SK-N-SH treated with all-trans-retinoic acid at 6 μM for 48 hours (cell line): ENCODE measurements at regions not wholly inside any gene's neighbourhood (a gene's known extent, or its start where the extent isn't known, plus 50 kb on each side); places are given as distances from the start of the nearest gene placed in this dataset.

Source experiments
- ATAC-seq: fragments of 200-7000 bp; cut with Tn5 transposase; 3 replicates; pipeline ENCODE4 v1.9.1; 2020; ENCODE audit warnings: mild to moderate bottlenecking, moderate library complexity
- ARNTL ChIP-seq: fragments of 450-650 bp; formaldehyde crosslinking; IDR thresholded peaks from 2 replicates; pipeline ENCODE4 v1.5.0; 2020; ENCODE audit warnings: low read depth, mild to moderate bottlenecking, moderate library complexity, borderline replicate concordance
- BACH2 ChIP-seq: fragments of 250-450 bp; sonication (Bioruptor Pico); IDR thresholded peaks from 2 replicates; pipeline ENCODE4 v1.9.0; 2021; ENCODE audit warnings: mild to moderate bottlenecking, borderline replicate concordance
- CREB5 ChIP-seq: fragments of 250-450 bp; sonication (Bioruptor Pico); IDR thresholded peaks from 2 replicates; pipeline ENCODE4 v1.5.1; 2020; ENCODE audit warnings: low read depth, mild to moderate bottlenecking, moderate library complexity
- CSDC2 ChIP-seq: fragments of 250-450 bp; sonication (Bioruptor Pico); IDR thresholded peaks from 2 replicates; pipeline ENCODE4 v1.5.0; 2020; ENCODE audit warnings: mild to moderate bottlenecking, moderate library complexity
- ESRRG ChIP-seq: fragments of 250-450 bp; sonication (Bioruptor Pico); IDR thresholded peaks from 2 replicates; pipeline ENCODE4 v1.6.1; 2021; ENCODE audit warnings: mild to moderate bottlenecking
- GLIS3 ChIP-seq: fragments of 250-450 bp; sonication (Bioruptor Pico); IDR thresholded peaks from 2 replicates; pipeline ENCODE4 v1.5.0; 2020; ENCODE audit warnings: mild to moderate bottlenecking, moderate library complexity
- ISL1 ChIP-seq: fragments of 250-450 bp; sonication (Bioruptor Pico); IDR thresholded peaks from 2 replicates; pipeline ENCODE4 v2.1.2; 2022; ENCODE audit warnings: mild to moderate bottlenecking, moderate library complexity
- POU6F1 ChIP-seq: fragments of 250-450 bp; sonication (Bioruptor Pico); IDR thresholded peaks from 2 replicates; pipeline ENCODE4 v1.8.0; 2021; ENCODE audit warnings: low read depth, mild to moderate bottlenecking, moderate library complexity, borderline replicate concordance
- PPARA ChIP-seq: fragments of 250-450 bp; sonication (Bioruptor Pico); IDR thresholded peaks from 2 replicates; pipeline ENCODE4 v1.5.0; 2020; ENCODE audit warnings: mild to moderate bottlenecking, borderline replicate concordance
- RARB ChIP-seq: fragments of 250-450 bp; sonication (Bioruptor Pico); IDR thresholded peaks from 2 replicates; pipeline ENCODE4 v1.8.0; 2021; ENCODE audit warnings: mild to moderate bottlenecking, moderate library complexity
- SNAI2 ChIP-seq: fragments of 250-450 bp; sonication (Bioruptor Pico); IDR thresholded peaks from 2 replicates; pipeline ENCODE4 v1.5.0; 2020; ENCODE audit warnings: mild to moderate bottlenecking, moderate library complexity
- TCF4 ChIP-seq: fragments of 250-450 bp; sonication (Bioruptor Pico); IDR thresholded peaks from 2 replicates; pipeline ENCODE4 v1.8.0; 2021; ENCODE audit warnings: mild to moderate bottlenecking, moderate library complexity, borderline replicate concordance
- ZC3H10 ChIP-seq: fragments of 250-450 bp; sonication (Bioruptor Pico); IDR thresholded peaks from 2 replicates; pipeline ENCODE4 v1.5.1; 2021; ENCODE audit warnings: mild to moderate bottlenecking, moderate library complexity
- ZFP3 ChIP-seq: fragments of 250-450 bp; sonication (Bioruptor Pico); IDR thresholded peaks from 2 replicates; pipeline ENCODE4 v1.5.0; 2020; ENCODE audit warnings: mild to moderate bottlenecking, moderate library complexity
- ZFP30 ChIP-seq: fragments of 450-650 bp; formaldehyde crosslinking; IDR thresholded peaks from 2 replicates; pipeline ENCODE4 v1.5.0; 2022; ENCODE audit warnings: mild to moderate bottlenecking, moderate library complexity
- ZNF70 ChIP-seq: fragments of 450-650 bp; formaldehyde crosslinking; IDR thresholded peaks from 2 replicates; pipeline ENCODE4 v1.5.0; 2020; ENCODE audit warnings: mild to moderate bottlenecking, moderate library complexity
- ZNF8 ChIP-seq: fragments of 450-650 bp; formaldehyde crosslinking; IDR thresholded peaks from 2 replicates; pipeline ENCODE4 v1.5.0; 2020; ENCODE audit warnings: mild to moderate bottlenecking, moderate library complexity
- TF ChIP-seq, protein P1 (sequence below): fragments of 250-450 bp; sonication (Bioruptor Pico); IDR thresholded peaks from 2 replicates; pipeline ENCODE4 v1.5.1; 2021; ENCODE audit warnings: mild to moderate bottlenecking, moderate library complexity
- TF ChIP-seq, protein P2 (sequence below): fragments of 250-450 bp; sonication (Bioruptor Pico); IDR thresholded peaks from 2 replicates; pipeline ENCODE4 v1.5.0; 2020; ENCODE audit warnings: mild to moderate bottlenecking, moderate library complexity

- ATAC-seq: no peak
- TF ChIP-seq, protein P1, sequence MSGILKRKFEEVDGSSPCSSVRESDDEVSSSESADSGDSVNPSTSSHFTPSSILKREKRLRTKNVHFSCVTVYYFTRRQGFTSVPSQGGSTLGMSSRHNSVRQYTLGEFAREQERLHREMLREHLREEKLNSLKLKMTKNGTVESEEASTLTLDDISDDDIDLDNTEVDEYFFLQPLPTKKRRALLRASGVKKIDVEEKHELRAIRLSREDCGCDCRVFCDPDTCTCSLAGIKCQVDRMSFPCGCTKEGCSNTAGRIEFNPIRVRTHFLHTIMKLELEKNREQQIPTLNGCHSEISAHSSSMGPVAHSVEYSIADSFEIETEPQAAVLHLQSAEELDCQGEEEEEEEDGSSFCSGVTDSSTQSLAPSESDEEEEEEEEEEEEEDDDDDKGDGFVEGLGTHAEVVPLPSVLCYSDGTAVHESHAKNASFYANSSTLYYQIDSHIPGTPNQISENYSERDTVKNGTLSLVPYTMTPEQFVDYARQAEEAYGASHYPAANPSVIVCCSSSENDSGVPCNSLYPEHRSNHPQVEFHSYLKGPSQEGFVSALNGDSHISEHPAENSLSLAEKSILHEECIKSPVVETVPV (CRISPR knock-in tag): no peak
- TF ChIP-seq ZFP3: no peak
- TF ChIP-seq SNAI2 (CRISPR knock-in tag): no peak
- no peak for TF ChIP-seq CSDC2 (CRISPR knock-in tag)
- no peak for TF ChIP-seq GLIS3 (CRISPR knock-in tag)
- no peak for TF ChIP-seq ARNTL (CRISPR knock-in tag)
- no peak for TF ChIP-seq ESRRG (CRISPR knock-in tag)
- TF ChIP-seq ISL1 (CRISPR knock-in tag): no peak
- TF ChIP-seq BACH2 (CRISPR knock-in tag): no peak
- TF ChIP-seq RARB (CRISPR knock-in tag): no peak
- TF ChIP-seq CREB5: no peak
- no peak for TF ChIP-seq ZC3H10
- TF ChIP-seq ZFP30 (CRISPR knock-in tag): no peak
- TF ChIP-seq ZNF8 (CRISPR knock-in tag): no peak
- TF ChIP-seq PPARA (CRISPR knock-in tag): no peak
- no peak for TF ChIP-seq ZNF70 (CRISPR knock-in tag)
Measured at GRCh38 chr3:144127700-144128099, 156.1 kb downstream of the DIPK2A start.

- TF ChIP-seq SNAI2 (CRISPR knock-in tag) (no peak), GLIS3 (CRISPR knock-in tag) (no peak), CREB5 (no peak), CSDC2 (CRISPR knock-in tag) (no peak), POU6F1 (CRISPR knock-in tag) (no peak), ZNF8 (CRISPR knock-in tag) (no peak), ESRRG (CRISPR knock-in tag) (no peak), PPARA (CRISPR knock-in tag) (no peak), ZFP30 (CRISPR knock-in tag) (no peak), TCF4 (CRISPR knock-in tag) (no peak), ZC3H10 (no peak)
- TF ChIP-seq, protein P1 (CRISPR knock-in tag): no peak
- TF ChIP-seq, protein P2, sequence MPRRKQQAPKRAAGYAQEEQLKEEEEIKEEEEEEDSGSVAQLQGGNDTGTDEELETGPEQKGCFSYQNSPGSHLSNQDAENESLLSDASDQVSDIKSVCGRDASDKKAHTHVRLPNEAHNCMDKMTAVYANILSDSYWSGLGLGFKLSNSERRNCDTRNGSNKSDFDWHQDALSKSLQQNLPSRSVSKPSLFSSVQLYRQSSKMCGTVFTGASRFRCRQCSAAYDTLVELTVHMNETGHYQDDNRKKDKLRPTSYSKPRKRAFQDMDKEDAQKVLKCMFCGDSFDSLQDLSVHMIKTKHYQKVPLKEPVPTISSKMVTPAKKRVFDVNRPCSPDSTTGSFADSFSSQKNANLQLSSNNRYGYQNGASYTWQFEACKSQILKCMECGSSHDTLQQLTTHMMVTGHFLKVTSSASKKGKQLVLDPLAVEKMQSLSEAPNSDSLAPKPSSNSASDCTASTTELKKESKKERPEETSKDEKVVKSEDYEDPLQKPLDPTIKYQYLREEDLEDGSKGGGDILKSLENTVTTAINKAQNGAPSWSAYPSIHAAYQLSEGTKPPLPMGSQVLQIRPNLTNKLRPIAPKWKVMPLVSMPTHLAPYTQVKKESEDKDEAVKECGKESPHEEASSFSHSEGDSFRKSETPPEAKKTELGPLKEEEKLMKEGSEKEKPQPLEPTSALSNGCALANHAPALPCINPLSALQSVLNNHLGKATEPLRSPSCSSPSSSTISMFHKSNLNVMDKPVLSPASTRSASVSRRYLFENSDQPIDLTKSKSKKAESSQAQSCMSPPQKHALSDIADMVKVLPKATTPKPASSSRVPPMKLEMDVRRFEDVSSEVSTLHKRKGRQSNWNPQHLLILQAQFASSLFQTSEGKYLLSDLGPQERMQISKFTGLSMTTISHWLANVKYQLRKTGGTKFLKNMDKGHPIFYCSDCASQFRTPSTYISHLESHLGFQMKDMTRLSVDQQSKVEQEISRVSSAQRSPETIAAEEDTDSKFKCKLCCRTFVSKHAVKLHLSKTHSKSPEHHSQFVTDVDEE (CRISPR knock-in tag): no peak
- ATAC-seq: no peak
Measured at GRCh38 chr3:144128108-144128892, 156.7 kb downstream of the DIPK2A start.
